ENCODE measurements at regions not wholly inside any gene's neighbourhood (a gene's known extent, or its start where the extent isn't known, plus 50 kb on each side); places are given as distances from the start of the nearest gene placed in this dataset.
"Not testable (repeated sequence)": the region's sequence is repeated elsewhere in the genome, so short reads cannot be mapped to it uniquely, and the experiment has no call there.

DNA sequence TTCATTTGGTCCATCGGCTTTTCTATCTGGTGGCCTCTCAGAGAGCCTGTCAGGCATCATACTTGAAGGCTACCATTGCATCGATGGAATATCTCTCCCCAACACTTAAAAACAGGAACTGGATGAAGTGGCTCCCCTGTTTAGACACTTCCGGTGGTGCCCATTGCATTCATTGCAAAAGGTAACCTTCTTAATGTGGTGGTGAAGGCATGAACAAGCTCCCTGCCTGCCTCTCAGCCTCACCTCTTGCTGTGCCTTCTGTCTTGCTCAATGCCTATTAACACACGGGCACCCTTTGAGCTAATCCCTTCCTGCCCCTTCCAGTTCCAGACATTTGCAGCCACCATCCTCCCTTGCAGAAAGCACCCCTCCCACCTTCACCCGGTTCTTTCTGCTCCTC lies 233.1 kb upstream of the MSX2 start:
- ATAC-seq: no peak
- TF ChIP-seq, protein P1, sequence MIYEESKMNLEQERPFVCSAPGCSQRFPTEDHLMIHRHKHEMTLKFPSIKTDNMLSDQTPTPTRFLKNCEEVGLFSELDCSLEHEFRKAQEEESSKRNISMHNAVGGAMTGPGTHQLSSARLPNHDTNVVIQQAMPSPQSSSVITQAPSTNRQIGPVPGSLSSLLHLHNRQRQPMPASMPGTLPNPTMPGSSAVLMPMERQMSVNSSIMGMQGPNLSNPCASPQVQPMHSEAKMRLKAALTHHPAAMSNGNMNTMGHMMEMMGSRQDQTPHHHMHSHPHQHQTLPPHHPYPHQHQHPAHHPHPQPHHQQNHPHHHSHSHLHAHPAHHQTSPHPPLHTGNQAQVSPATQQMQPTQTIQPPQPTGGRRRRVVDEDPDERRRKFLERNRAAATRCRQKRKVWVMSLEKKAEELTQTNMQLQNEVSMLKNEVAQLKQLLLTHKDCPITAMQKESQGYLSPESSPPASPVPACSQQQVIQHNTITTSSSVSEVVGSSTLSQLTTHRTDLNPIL (CRISPR knock-in tag; IDR thresholded peaks at IDR 0.05; ENCODE audit: low read depth): no peak
- TF ChIP-seq RARB (CRISPR knock-in tag; IDR thresholded peaks at IDR 0.05) (no peak), GLIS3 (CRISPR knock-in tag; IDR thresholded peaks at IDR 0.05) (no peak), ZNF70 (CRISPR knock-in tag; IDR thresholded peaks at IDR 0.05) (no peak), ZFP30 (CRISPR knock-in tag; IDR thresholded peaks at IDR 0.05) (no peak), ZC3H10 (CRISPR knock-in tag; IDR thresholded peaks at IDR 0.05) (no peak), OSR1 (CRISPR knock-in tag; IDR thresholded peaks at IDR 0.05) (no peak), TCF4 (CRISPR knock-in tag; IDR thresholded peaks at IDR 0.05; ENCODE audit: borderline replicate concordance) (no peak), SNAI2 (CRISPR knock-in tag; IDR thresholded peaks at IDR 0.05) (no peak), ESRRG (CRISPR knock-in tag; IDR thresholded peaks at IDR 0.05) (no peak), ZNF565 (CRISPR knock-in tag; conservative IDR thresholded peaks at IDR 0.05; ENCODE audit: low read depth) (no peak), CSDC2 (CRISPR knock-in tag; IDR thresholded peaks at IDR 0.05) (no peak)
- TF ChIP-seq, protein P2, sequence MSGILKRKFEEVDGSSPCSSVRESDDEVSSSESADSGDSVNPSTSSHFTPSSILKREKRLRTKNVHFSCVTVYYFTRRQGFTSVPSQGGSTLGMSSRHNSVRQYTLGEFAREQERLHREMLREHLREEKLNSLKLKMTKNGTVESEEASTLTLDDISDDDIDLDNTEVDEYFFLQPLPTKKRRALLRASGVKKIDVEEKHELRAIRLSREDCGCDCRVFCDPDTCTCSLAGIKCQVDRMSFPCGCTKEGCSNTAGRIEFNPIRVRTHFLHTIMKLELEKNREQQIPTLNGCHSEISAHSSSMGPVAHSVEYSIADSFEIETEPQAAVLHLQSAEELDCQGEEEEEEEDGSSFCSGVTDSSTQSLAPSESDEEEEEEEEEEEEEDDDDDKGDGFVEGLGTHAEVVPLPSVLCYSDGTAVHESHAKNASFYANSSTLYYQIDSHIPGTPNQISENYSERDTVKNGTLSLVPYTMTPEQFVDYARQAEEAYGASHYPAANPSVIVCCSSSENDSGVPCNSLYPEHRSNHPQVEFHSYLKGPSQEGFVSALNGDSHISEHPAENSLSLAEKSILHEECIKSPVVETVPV (CRISPR knock-in tag; IDR thresholded peaks at IDR 0.05): no peak
- TF ChIP-seq, protein P3, sequence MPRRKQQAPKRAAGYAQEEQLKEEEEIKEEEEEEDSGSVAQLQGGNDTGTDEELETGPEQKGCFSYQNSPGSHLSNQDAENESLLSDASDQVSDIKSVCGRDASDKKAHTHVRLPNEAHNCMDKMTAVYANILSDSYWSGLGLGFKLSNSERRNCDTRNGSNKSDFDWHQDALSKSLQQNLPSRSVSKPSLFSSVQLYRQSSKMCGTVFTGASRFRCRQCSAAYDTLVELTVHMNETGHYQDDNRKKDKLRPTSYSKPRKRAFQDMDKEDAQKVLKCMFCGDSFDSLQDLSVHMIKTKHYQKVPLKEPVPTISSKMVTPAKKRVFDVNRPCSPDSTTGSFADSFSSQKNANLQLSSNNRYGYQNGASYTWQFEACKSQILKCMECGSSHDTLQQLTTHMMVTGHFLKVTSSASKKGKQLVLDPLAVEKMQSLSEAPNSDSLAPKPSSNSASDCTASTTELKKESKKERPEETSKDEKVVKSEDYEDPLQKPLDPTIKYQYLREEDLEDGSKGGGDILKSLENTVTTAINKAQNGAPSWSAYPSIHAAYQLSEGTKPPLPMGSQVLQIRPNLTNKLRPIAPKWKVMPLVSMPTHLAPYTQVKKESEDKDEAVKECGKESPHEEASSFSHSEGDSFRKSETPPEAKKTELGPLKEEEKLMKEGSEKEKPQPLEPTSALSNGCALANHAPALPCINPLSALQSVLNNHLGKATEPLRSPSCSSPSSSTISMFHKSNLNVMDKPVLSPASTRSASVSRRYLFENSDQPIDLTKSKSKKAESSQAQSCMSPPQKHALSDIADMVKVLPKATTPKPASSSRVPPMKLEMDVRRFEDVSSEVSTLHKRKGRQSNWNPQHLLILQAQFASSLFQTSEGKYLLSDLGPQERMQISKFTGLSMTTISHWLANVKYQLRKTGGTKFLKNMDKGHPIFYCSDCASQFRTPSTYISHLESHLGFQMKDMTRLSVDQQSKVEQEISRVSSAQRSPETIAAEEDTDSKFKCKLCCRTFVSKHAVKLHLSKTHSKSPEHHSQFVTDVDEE (CRISPR knock-in tag; IDR thresholded peaks at IDR 0.05): no peak

DNA sequence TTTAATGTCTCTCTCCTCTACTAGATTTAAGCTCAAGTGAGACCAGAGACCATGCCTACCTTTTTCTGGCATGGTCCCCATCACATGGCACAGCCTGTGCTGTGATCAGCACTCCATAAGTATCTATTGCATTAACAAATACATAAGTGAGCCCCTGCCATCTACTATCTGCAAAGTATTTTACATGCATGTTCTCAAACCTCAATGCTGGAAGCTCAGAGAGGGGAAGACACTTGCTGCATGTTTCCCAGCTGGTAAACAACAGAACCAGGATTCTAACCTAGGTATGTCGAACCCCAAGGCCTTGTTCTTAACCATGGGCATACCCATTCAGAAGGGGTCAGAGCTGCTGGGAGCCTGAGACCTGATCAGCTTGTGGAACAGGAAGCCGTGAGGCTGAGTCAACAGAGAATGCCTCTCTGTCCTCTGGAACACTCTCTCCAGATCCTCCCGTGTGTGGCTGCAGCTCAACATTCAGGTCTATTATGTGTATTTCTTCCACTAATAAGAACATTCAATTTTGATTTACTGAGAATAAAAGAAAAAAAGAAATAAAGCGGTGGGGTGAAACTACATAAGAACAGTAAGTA lies 232.5 kb upstream of the MSX2 start:
- ATAC-seq: no peak
- TF ChIP-seq GLIS3 (CRISPR knock-in tag; IDR thresholded peaks at IDR 0.05) (no peak), ESRRG (CRISPR knock-in tag; IDR thresholded peaks at IDR 0.05) (no peak), OSR1 (CRISPR knock-in tag; IDR thresholded peaks at IDR 0.05) (no peak)

DNA sequence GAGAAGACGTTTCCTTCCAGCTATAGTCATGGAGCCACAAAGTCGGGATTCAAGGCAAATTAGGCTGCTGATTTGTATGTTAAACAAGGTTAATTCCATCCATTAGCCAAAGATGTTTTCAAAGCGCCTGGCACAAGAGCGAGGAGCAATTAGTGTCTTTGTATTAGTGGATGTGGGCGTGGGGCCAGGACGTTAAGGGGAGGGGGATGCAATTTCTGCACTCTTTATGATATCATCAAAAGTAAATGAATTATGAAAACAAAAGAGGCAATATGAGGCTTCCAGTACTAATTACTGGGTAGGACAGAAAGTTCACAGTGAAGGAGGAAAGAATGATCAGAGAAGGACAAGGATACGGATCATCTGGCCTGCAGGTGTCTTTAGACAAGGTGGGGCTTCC lies 230.9 kb upstream of the MSX2 start:
- TF ChIP-seq, protein P3 (CRISPR knock-in tag; IDR thresholded peaks at IDR 0.05): 0 out of 2 replicates have a peak, but pooled peaks have one; percentile 29
- peak; percentile 61 for TF ChIP-seq ISL1 (CRISPR knock-in tag; IDR thresholded peaks at IDR 0.05)
- no peak for TF ChIP-seq ESRRG (CRISPR knock-in tag; IDR thresholded peaks at IDR 0.05)
- ATAC-seq: peak; percentile 19; the same call in 1 of the 3 replicates

DNA sequence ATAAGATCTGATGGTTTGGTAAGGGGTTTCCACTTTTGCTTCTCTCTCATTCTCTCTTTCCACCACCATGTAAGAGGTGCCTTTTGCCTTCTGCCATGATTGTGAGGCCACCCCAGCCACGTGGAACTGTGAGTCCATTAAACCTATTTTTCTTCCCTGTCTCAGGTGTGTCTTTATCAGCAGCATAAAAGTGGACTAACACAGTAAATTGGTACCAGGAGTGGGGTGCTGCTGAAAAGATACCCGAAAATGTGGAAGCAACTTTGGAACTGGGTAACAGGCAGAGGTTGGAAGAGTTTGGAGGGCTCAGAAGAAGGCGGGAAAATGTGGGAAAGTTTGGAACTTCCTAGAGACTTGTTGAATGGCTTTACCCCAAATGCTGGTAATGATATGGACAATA lies 226.4 kb upstream of the MSX2 start:
- ATAC-seq: not testable (repeated sequence)

DNA sequence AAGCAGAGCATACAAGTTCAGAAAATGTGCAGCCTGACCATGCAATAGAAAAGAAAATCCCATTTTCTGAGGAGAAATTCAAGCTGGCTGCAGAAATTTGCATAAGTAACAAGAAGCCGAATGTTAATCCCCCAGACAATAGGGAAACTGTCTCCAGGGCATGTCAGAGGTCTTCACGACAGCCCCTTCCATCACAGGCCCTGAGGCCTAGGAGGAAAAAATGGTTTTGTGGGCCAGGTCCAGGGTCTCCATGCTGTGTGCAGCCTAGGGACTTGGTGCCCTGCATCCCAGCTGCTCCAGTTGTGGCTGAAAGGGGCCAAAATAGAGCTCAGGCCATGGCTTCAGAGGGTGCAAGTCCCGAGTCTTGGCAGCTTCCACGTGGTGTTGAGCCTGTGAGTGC lies 225.8 kb upstream of the MSX2 start:
- ATAC-seq: not testable (repeated sequence)

DNA sequence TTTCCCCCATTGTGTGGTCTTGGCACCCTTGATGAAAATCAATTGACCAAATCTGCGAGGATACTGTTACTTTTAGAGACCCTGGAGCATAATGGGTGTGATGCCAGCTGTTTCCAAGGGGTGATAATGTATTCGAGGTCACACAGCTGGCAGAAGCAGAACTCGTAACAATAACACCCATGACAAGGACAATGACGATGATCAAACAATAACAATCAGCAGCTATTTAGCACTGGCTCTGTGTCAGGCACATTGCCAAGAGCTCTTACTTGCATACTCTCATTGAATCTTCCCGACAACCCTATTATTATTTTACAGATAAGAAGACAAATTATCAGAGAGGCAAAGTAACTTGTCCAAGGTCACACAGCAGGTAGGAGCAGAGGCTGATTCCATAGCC lies 223.7 kb upstream of the MSX2 start:
- no peak for ATAC-seq
- TF ChIP-seq TOX (CRISPR knock-in tag; IDR thresholded peaks at IDR 0.05; ENCODE audit: borderline replicate concordance) (no peak), SNAI2 (CRISPR knock-in tag; IDR thresholded peaks at IDR 0.05) (no peak), BACH2 (CRISPR knock-in tag; IDR thresholded peaks at IDR 0.05; ENCODE audit: borderline replicate concordance) (no peak), ZFP3 (CRISPR knock-in tag; IDR thresholded peaks at IDR 0.05) (no peak), ESRRG (CRISPR knock-in tag; IDR thresholded peaks at IDR 0.05) (no peak)
- TF ChIP-seq, protein P2 (CRISPR knock-in tag; IDR thresholded peaks at IDR 0.05): no peak
- TF ChIP-seq, protein P4, sequence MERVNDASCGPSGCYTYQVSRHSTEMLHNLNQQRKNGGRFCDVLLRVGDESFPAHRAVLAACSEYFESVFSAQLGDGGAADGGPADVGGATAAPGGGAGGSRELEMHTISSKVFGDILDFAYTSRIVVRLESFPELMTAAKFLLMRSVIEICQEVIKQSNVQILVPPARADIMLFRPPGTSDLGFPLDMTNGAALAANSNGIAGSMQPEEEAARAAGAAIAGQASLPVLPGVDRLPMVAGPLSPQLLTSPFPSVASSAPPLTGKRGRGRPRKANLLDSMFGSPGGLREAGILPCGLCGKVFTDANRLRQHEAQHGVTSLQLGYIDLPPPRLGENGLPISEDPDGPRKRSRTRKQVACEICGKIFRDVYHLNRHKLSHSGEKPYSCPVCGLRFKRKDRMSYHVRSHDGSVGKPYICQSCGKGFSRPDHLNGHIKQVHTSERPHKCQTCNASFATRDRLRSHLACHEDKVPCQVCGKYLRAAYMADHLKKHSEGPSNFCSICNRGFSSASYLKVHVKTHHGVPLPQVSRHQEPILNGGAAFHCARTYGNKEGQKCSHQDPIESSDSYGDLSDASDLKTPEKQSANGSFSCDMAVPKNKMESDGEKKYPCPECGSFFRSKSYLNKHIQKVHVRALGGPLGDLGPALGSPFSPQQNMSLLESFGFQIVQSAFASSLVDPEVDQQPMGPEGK (CRISPR knock-in tag; IDR thresholded peaks at IDR 0.05; ENCODE audit: borderline replicate concordance): no peak

All from SK-N-SH treated with all-trans-retinoic acid at 6 μM for 48 hours (cell line).